Left lung (tissue), 4 donors: ENCODE measurements at regions not wholly inside any gene's neighbourhood (a gene's known extent, or its start where the extent isn't known, plus 50 kb on each side); places are given as distances from the start of the nearest gene placed in this dataset.

ENCODE experiments used
- ATAC-seq: fragments of 200-7000 bp; cut with Tn5 transposase; one replicate; pipeline ENCODE4 v1.9.1; 2020; ENCODE audit warnings: moderate library complexity
- DNase-seq, 4 donors: peaks; one replicate each; pipeline ENCODE4 v3.0.0-alpha.2; 2013 to 2020
- H3K27ac ChIP-seq, 2 donors: fragments of 200-600 bp; sonication (generic) in 1 of 2; one replicate each; pipeline versions ENCODE4 v1.5.0 to v1.8.0; 2020 to 2021
- H3K27me3 ChIP-seq, 2 donors: fragments of 200-600 bp; sonication (generic) in 1 of 2; one replicate each; pipeline versions ENCODE4 v1.5.0 to v1.8.0; 2020 to 2021
- H3K36me3 ChIP-seq, 2 donors: fragments of 200-600 bp; sonication (generic) in 1 of 2; one replicate each; pipeline versions ENCODE4 v1.5.0 to v1.8.0; 2020 to 2021
- H3K4me1 ChIP-seq, 2 donors: fragments of 200-600 bp; one replicate each; pipeline ENCODE4 v1.8.0; 2021
- H3K4me3 ChIP-seq, 2 donors: fragments of 200-600 bp; sonication (generic) in 1 of 2; one replicate each; pipeline versions ENCODE4 v1.5.0 to v1.8.0; 2020 to 2021; ENCODE audit warnings: mild to moderate bottlenecking in 1 of 2
- H3K9me3 ChIP-seq, 2 donors: fragments of 200-600 bp; sonication (generic) in 1 of 2; one replicate each; pipeline versions ENCODE4 v1.5.0 to v1.8.0; 2020 to 2021
- CTCF ChIP-seq, 2 donors: fragments of 200-600 bp; sonication (generic) in 1 of 2; IDR thresholded peaks; one replicate each; pipeline versions ENCODE4 v1.5.0 to v1.8.0; 2021; ENCODE audit warnings: antibody characterized with exemption in 2 of 2
- intact Hi-C, 2 donors: fragments of 100-400 bp; cut with DNase I; formaldehyde crosslinking; loops; one replicate each; pipeline versions ENCODE4 v1.11.2 to v1.14.2; 2022
- donor health status: DM: no; HTN: yes; CAD: no.
- donor health status: DM: no; HTN: no; CAD: no.

GRCh38 chr5:97412959-97413358, 229.9 kb upstream of the RIOK2 start:
- DNase-seq (no peak), ATAC-seq (no peak)
- intact Hi-C loops = no loop called here
- TF ChIP-seq CTCF (IDR thresholded peaks at IDR 0.05) = no peak
- H3K27ac ChIP-seq = no peak overlapping the region
- no peak overlapping the region for H3K4me3 ChIP-seq
- no peaks in the 10 kb centered on the region for H3K9me3 ChIP-seq
- no peaks in the 10 kb centered on the region for H3K36me3 ChIP-seq
- H3K4me1 ChIP-seq = no peaks in the 10 kb centered on the region
- H3K27me3 ChIP-seq = no peaks in the 10 kb centered on the region

GRCh38 chr5:97417986-97418385, 234.9 kb upstream of the RIOK2 start:
- intact Hi-C loops = no loop called here
- ATAC-seq (no peak), DNase-seq (no peak)
- Histone ChIP-seq H3K4me1 (no peaks in the 10 kb centered on the region), H3K36me3 (no peaks in the 10 kb centered on the region), H3K9me3 (no peaks in the 10 kb centered on the region), H3K27me3 (no peaks in the 10 kb centered on the region), H3K27ac (no peak overlapping the region), H3K4me3 (no peak overlapping the region)
- TF ChIP-seq CTCF (IDR thresholded peaks at IDR 0.05) = no peak

GRCh38 chr5:97418462-97418861, 235.4 kb upstream of the RIOK2 start:
- Histone ChIP-seq H3K27ac (no peak overlapping the region), H3K4me1 (no peaks in the 10 kb centered on the region), H3K36me3 (no peaks in the 10 kb centered on the region), H3K27me3 (no peaks in the 10 kb centered on the region), H3K9me3 (no peaks in the 10 kb centered on the region), H3K4me3 (no peak overlapping the region)
- DNase-seq = no peak
- no peak for TF ChIP-seq CTCF (IDR thresholded peaks at IDR 0.05)
- ATAC-seq = no peak
- intact Hi-C loops = no loop called here

GRCh38 chr5:97420646-97421045, 237.6 kb upstream of the RIOK2 start:
- H3K4me1 ChIP-seq = no peaks in the 10 kb centered on the region
- H3K27me3 ChIP-seq = no peaks in the 10 kb centered on the region
- intact Hi-C loops = no loop called here
- TF ChIP-seq CTCF (IDR thresholded peaks at IDR 0.05) = no peak
- H3K27ac ChIP-seq = no peak overlapping the region
- no peak overlapping the region for H3K4me3 ChIP-seq
- ATAC-seq (no peak), DNase-seq (peak in 2 of 4 donors; percentile 3 to 12)
- H3K9me3 ChIP-seq = no peaks in the 10 kb centered on the region
- no peaks in the 10 kb centered on the region for H3K36me3 ChIP-seq

- H3K9me3 ChIP-seq = no peaks in the 10 kb centered on the region
- DNase-seq (no peak), ATAC-seq (no peak)
- no peaks in the 10 kb centered on the region for H3K36me3 ChIP-seq
- H3K27ac ChIP-seq = no peak overlapping the region
- TF ChIP-seq CTCF (IDR thresholded peaks at IDR 0.05) = no peak
- no peak overlapping the region for H3K4me3 ChIP-seq
- intact Hi-C loops = no loop called here
- H3K27me3 ChIP-seq = no peaks in the 10 kb centered on the region
- no peaks in the 10 kb centered on the region for H3K4me1 ChIP-seq
Observed at GRCh38 chr5:97422678-97423077, 239.6 kb upstream of the RIOK2 start.
